ENCODE measurements at regions not wholly inside any gene's neighbourhood (a gene's known extent, or its start where the extent isn't known, plus 50 kb on each side); places are given as distances from the start of the nearest gene placed in this dataset.
"Not testable (repeated sequence)": the region's sequence is repeated elsewhere in the genome, so short reads cannot be mapped to it uniquely, and the experiment has no call there.

DNA sequence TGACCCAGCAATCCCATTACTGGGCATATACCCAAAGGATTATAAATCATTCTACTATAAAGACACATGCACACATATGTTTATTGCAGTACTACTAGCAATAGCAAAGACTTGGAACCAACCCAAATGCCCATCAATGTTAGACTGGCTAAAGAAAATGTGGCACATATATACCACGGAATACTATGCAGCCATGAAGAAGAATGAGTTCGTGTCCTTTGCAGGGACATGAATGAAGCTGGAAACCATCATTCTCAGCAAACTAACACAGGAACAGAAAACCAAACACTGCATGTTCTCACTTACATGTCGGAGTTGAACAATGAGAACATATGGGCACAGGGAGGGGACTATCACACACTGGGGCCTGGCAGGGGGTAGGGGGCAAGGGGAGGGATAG, 183.0 kb downstream of the HACE1 start:
- not testable (repeated sequence) for H3K4me3 ChIP-seq (ENCODE audit: low read depth, low read length)

GRCh38 chr6:104675161-104675560, 184.6 kb downstream of the HACE1 start:
- H3K4me3 ChIP-seq (ENCODE audit: low read depth, low read length) = not testable (repeated sequence)

GRCh38 chr6:104673078-104673477, 186.6 kb downstream of the HACE1 start:
- H3K4me3 ChIP-seq (ENCODE audit: low read depth, low read length) = not testable (repeated sequence)

DNA sequence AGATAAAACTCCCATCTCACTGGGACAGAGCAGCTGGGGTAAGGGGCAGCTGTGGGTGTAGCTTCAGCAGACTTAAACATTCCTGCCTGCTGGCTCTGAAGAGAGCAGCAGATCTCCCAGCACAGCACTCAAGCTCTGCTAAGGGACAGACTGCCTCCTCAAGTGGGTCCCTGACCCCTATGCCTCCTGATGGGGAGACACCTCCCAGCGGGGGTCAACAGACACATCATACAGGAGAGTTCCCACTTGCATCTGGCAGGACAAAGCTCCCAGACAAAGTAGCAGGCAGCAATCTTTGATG, 188.2 kb downstream of the HACE1 start:
- H3K4me3 ChIP-seq (ENCODE audit: low read depth, low read length) = not testable (repeated sequence)

GRCh38 chr6:104670834-104671590, 188.7 kb downstream of the HACE1 start:
- not testable (repeated sequence) for H3K4me3 ChIP-seq (ENCODE audit: low read depth, low read length)

GRCh38 chr6:104669483-104669882, 190.2 kb downstream of the HACE1 start:
- no peak for TF ChIP-seq CTCF (IDR thresholded peaks at IDR 0.05; ENCODE audit: low read depth, low read length)

DNA sequence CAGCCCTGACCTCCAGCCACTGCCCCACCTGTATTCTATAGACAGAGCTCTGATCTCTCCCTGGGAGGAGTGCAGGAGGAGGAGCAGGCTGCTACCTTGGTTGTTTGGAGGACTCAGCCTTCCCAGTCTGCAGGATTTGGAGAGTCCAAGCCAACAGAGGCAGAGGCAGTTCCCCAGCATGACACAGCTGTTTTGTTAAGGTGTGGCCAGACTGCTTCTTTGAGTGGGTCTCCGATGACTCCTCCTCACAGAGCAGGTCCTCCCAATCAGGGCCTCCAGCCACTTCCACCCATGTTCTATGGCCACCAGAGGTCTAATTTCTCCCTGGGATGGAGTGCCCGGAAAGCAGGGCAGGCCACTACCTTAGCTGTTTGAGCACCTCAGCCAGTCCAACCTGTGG, 203.5 kb downstream of the HACE1 start:
- no peak overlapping the region for H3K4me3 ChIP-seq (ENCODE audit: low read depth, low read length)
- TF ChIP-seq CTCF (IDR thresholded peaks at IDR 0.05; ENCODE audit: low read depth, low read length) = no peak

More at GRCh38 chr6:104669483-104669882, 190.2 kb downstream of the HACE1 start:
- no peak overlapping the region for H3K4me3 ChIP-seq (ENCODE audit: low read depth, low read length)

DNA sequence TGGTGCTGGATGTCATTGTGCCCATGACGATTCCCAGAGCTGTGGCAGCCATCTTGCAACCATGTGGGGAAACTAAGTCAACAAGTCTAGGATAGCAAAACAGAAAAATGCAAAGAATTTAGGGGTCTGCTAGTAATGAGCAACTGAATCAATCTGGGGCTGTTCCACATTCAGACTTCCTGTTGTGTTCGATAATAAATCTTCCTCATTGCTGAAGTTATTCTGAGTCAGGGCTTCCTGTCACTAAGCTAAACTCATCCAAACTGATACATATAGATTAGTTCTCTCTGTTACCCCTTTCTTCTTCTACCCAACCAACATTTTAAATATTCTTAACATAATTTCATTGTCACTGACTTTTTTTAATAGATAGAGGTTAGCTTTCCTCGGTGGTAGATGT, 205.9 kb downstream of the HACE1 start:
- no peak overlapping the region for H3K4me3 ChIP-seq (ENCODE audit: low read depth, low read length)
- TF ChIP-seq CTCF (IDR thresholded peaks at IDR 0.05; ENCODE audit: low read depth, low read length) = no peak

- no peak overlapping the region for H3K4me3 ChIP-seq (ENCODE audit: low read depth, low read length)
- TF ChIP-seq CTCF (IDR thresholded peaks at IDR 0.05; ENCODE audit: low read depth, low read length) = no peak
These were observed 211.4 kb downstream of the HACE1 start for GRCh38 chr6:104648347-104648746.

DNA sequence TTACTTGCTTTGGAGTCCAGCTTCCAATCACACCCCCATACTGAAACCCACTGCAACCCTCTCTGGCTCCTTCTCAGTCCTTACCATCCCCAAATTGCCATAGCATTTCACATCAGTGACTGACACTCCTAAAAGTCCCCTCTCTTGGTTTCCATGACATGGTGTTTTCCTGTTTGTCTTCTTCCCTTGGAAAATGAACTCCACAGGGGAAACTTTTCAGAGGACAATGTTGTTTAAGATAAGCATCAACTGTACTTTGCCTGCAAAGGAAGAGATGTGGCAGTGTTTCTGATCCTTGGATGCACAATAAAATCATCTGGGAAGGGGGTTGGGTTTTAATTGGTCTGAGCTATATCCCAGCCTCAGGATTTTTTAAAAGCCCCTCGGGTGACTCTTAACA, 214.9 kb downstream of the HACE1 start:
- no peak for TF ChIP-seq CTCF (IDR thresholded peaks at IDR 0.05; ENCODE audit: low read depth, low read length)
- no peak overlapping the region for H3K4me3 ChIP-seq (ENCODE audit: low read depth, low read length)
